Prostate gland (tissue), 2 donors: ENCODE measurements at regions not wholly inside any gene's neighbourhood (a gene's known extent, or its start where the extent isn't known, plus 50 kb on each side); places are given as distances from the start of the nearest gene placed in this dataset.
A peak's percentile ranks its signal among the peaks of the same experiment; 100 is the strongest.
"Not testable (repeated sequence)": the region's sequence is repeated elsewhere in the genome, so short reads cannot be mapped to it uniquely, and the experiment has no call there.

Experiments
- DNase-seq: peaks from one replicate; pipeline ENCODE4 v3.0.0-alpha.2; 2019; ENCODE audit warnings: low spot score
- H3K27ac ChIP-seq, 2 donors: fragments of 200-600 bp; sonication (generic); 2 replicates each; pipeline ENCODE4 v1.5.1; 2017 to 2019
- H3K27me3 ChIP-seq: fragments of 200-600 bp; sonication (generic); replicated peaks from 2 replicates; pipeline ENCODE4 v1.5.1; 2019; ENCODE audit not compliant: insufficient read depth
- H3K36me3 ChIP-seq, 2 donors: fragments of 200-600 bp; sonication (generic); 1 replicate in 1 of 2; 2 replicates in 1 of 2; pipeline versions ENCODE4 v1.5.1 to v1.8.1; 2017 to 2019
- H3K4me1 ChIP-seq: fragments of 200-600 bp; sonication (generic); replicated peaks from 2 replicates; pipeline ENCODE4 v1.5.1; 2019
- H3K4me3 ChIP-seq, 2 donors: fragments of 200-600 bp; sonication (generic); 2 replicates each; pipeline ENCODE4 v1.5.1; 2017 to 2019
- H3K9me3 ChIP-seq: fragments of 200-600 bp; sonication (generic); 2 replicates; pipeline ENCODE4 v1.5.1; 2017
- POLR2A ChIP-seq: fragments of 450-650 bp; IDR thresholded peaks from one replicate; pipeline ENCODE4 v1.6.1; 2016; ENCODE audit warnings: antibody characterized with exemption, mild to moderate bottlenecking
- POLR2AphosphoS5 ChIP-seq: sonication (generic); formaldehyde crosslinking; IDR thresholded peaks from one replicate; pipeline ENCODE4 v1.6.1; 2017; ENCODE audit warnings: antibody characterized with exemption
- WGBS: methylation state at CpG from one replicate; pipeline ENCODE4 v1.1.5; 2018; 5-methylcytosine and 5-hydroxymethylcytosine counted together
- intact Hi-C: fragments of 100-400 bp; cut with DNase I; formaldehyde crosslinking; loops from one replicate; pipeline ENCODE4 v1.14.2; 2022
- TF ChIP-seq, protein P1 (sequence below), 4 experiments: fragments of 200-600 bp in 2 of 4; fragments of 450-650 bp in 2 of 4; sonication (generic) in 2 of 4; IDR thresholded peaks; 1 replicate in 3 of 4; 2 replicates in 1 of 4; pipeline ENCODE4 v1.5.1; 2016 to 2019; ENCODE audit warnings: antibody characterized with exemption in 4 of 4, mild to moderate bottlenecking in 2 of 4, moderate library complexity in 2 of 4

DNA sequence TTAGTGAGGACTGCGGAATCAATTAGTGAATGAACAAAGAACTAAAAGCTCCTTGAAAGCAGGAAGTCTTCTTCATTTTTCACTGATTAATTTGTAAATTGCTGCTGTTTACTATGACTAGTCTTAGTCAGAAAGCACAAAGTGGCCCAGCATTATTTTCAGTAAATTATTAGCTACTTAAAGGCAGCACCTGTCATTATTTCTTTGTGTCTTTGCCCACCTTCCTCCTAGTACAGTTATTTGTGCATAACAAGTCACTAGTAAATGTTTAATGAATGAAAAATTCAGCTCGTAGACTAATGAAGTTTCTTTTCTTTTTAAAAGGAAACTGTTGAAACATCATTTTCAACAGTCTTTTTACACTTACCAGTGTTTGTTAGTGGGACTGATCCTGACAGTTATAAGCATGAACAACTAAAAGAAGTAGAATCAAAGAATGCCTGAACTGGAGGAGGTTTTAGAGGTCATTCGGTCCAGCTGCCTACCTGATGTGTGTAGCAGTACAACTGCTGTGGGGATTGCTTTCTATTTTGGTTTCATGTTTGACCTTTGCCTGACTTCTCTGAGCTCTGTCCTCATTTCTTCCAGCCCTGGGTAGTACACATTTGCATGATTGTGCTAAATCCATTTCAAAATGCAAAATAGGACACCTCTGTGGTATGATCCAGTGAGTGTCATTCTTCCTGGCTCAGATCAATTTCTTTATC lies 140.0 kb upstream of the PHYHIPL start:
- Histone ChIP-seq H3K4me1 (no peaks in the 10 kb centered on the region), H3K9me3 (no peaks in the 10 kb centered on the region), H3K36me3 (no peaks in the 10 kb centered on the region), H3K4me3 (no peak overlapping the region), H3K27ac (no peak overlapping the region), H3K27me3 (no peaks in the 10 kb centered on the region)
- intact Hi-C loops = no loop called here
- TF ChIP-seq POLR2A (no peak), POLR2AphosphoS5 (no peak)
- TF ChIP-seq, protein P1, sequence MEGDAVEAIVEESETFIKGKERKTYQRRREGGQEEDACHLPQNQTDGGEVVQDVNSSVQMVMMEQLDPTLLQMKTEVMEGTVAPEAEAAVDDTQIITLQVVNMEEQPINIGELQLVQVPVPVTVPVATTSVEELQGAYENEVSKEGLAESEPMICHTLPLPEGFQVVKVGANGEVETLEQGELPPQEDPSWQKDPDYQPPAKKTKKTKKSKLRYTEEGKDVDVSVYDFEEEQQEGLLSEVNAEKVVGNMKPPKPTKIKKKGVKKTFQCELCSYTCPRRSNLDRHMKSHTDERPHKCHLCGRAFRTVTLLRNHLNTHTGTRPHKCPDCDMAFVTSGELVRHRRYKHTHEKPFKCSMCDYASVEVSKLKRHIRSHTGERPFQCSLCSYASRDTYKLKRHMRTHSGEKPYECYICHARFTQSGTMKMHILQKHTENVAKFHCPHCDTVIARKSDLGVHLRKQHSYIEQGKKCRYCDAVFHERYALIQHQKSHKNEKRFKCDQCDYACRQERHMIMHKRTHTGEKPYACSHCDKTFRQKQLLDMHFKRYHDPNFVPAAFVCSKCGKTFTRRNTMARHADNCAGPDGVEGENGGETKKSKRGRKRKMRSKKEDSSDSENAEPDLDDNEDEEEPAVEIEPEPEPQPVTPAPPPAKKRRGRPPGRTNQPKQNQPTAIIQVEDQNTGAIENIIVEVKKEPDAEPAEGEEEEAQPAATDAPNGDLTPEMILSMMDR (IDR thresholded peaks at IDR 0.05) = no peak
- WGBS = 77% methylated on average over 3 of the region's 3 CpGs
- no peak for DNase-seq

DNA sequence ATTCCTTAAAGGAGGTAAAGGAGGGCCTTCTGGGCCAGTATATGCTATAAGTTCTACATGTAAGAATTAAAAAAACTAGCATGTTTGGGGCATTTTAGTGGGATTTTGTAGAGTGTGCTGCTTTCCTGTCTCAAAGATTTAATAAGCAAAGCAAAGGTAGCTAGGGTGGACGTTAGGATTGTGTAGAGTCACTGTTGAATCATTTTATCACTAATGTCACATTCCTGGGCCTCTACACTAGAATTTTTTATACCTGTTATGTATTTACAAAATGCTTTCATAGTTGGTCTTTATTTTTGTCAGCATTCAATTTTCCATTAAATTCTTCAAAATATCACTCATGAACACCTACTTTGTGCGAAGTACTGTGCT lies 139.4 kb upstream of the PHYHIPL start:
- no peaks in the 10 kb centered on the region for H3K4me1 ChIP-seq
- H3K36me3 ChIP-seq = no peaks in the 10 kb centered on the region
- intact Hi-C loops = no loop called here
- no peak for DNase-seq
- no peaks in the 10 kb centered on the region for H3K27me3 ChIP-seq
- TF ChIP-seq POLR2AphosphoS5 = no peak
- TF ChIP-seq, protein P1 (IDR thresholded peaks at IDR 0.05) = no peak
- TF ChIP-seq POLR2A = no peak
- 80% methylated on average over 2 of the region's 2 CpGs for WGBS
- no peak overlapping the region for H3K27ac ChIP-seq
- no peaks in the 10 kb centered on the region for H3K9me3 ChIP-seq
- H3K4me3 ChIP-seq = no peak overlapping the region

DNA sequence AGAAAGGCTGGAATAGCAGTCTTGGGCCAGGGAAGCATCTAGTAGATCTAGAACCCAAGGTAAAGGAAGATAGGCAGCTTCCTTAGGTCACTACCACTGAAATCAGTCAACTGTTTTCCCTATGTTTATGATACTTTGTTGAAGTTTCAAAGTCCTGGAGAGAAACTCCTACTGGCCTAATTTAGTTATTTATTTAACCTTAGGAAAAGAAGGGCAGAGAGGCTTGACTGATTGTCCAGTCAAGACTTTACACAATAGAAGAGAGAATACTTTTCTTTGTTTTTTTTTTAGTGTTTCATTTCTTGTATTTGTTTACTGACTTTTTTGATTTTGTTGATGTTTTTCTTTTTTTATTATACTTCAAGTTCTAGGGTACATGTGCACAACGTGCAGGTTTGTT lies 138.9 kb upstream of the PHYHIPL start:
- TF ChIP-seq POLR2AphosphoS5 (no peak), POLR2A (no peak)
- TF ChIP-seq, protein P1 (IDR thresholded peaks at IDR 0.05) = no peak
- Histone ChIP-seq H3K27ac (no peak overlapping the region), H3K4me3 (no peak overlapping the region), H3K9me3 (no peaks in the 10 kb centered on the region), H3K4me1 (no peaks in the 10 kb centered on the region), H3K27me3 (no peaks in the 10 kb centered on the region), H3K36me3 (no peaks in the 10 kb centered on the region)
- 97% methylated on average over 1 of the region's 1 CpG for WGBS
- intact Hi-C loops = no loop called here
- no peak for DNase-seq

DNA sequence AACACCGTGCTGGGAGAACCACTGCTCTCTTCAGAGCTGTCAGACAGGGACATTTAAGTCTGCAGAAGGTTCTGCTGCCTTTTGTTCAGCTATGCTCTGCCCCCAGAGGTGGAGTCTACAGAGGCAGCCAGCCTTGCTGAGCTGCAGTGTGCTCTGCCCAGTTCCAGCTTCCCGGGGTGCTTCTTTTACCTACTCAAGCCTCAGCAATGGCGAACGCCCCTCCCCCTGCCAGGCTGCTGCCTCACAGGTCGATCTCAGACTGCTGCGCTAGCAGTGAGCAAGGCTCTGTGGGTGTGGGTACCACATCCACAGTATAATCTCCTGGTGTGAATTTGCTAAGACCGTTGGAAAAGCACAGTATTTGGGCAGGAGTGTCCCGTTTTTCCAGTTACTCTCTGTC lies 133.1 kb upstream of the PHYHIPL start:
- DNase-seq, H3K4me3 ChIP-seq, H3K9me3 ChIP-seq, H3K36me3 ChIP-seq, H3K4me1 ChIP-seq, intact Hi-C loops, H3K27me3 ChIP-seq: not testable (repeated sequence)
- peak overlapping the region in 1 of 2 donors; percentile 50 for H3K27ac ChIP-seq
- 74% methylated on average over 8 of the region's 8 CpGs for WGBS

DNA sequence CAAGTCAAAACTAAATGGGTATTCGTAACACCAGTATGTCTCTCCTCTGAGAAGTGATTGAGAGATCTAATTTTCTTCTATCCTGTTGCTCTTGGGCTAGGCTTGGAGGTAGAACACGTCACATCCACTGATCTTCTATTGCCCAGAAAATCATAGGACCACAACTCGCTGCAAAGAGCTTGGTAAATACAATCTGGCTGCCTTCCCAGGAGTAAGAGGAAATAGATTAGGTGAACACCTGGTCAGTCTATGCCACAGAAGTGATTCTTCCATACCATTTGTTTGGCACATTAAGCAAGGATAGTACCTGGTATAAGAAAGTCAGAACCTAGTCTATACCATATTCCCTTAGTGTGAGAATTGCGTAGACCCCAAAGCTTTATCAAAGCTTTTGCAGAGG lies 129.3 kb upstream of the PHYHIPL start:
- no peaks in the 10 kb centered on the region for H3K9me3 ChIP-seq
- no peak for TF ChIP-seq POLR2A
- TF ChIP-seq, protein P1 (IDR thresholded peaks at IDR 0.05) = no peak
- TF ChIP-seq POLR2AphosphoS5 = peak; percentile 75
- no peaks in the 10 kb centered on the region for H3K27me3 ChIP-seq
- peak; percentile 54 for DNase-seq
- H3K36me3 ChIP-seq = no peaks in the 10 kb centered on the region
- 69% methylated on average over 4 of the region's 4 CpGs for whole genome bisulfite sequencing
- H3K4me1 ChIP-seq = no peaks in the 10 kb centered on the region
- intact Hi-C loops = no loop called here
- H3K27ac ChIP-seq = peak overlapping the region in 1 of 2 donors; percentile 14
- H3K4me3 ChIP-seq = no peak overlapping the region
